Epithelial cell of proximal tubule (primary cell): ENCODE measurements at regions not wholly inside any gene's neighbourhood (a gene's known extent, or its start where the extent isn't known, plus 50 kb on each side); places are given as distances from the start of the nearest gene placed in this dataset.
"Not testable (repeated sequence)": the region's sequence is repeated elsewhere in the genome, so short reads cannot be mapped to it uniquely, and the experiment has no call there.

Experiments used
- DNase-seq: peaks from one replicate; pipeline ENCODE4 v3.0.0-alpha.2; 2011; ENCODE audit warnings: low read depth
- H3K4me3 ChIP-seq: 2 replicates; pipeline ENCODE4 v1.5.1; 2011; ENCODE audit warnings: low read depth, mild to moderate bottlenecking, low read length
- CTCF ChIP-seq: conservative IDR thresholded peaks from 2 replicates; pipeline ENCODE4 v1.5.1; 2012; ENCODE audit warnings: low read depth, mild to moderate bottlenecking, low read length

- DNase-seq = no peak
- no peak overlapping the region for H3K4me3 ChIP-seq
- TF ChIP-seq CTCF = no peak
These were observed 95.1 kb downstream of the RPAP3 start for GRCh38 chr12:47610686-47611252.

GRCh38 chr12:47609806-47610205 is 96.0 kb downstream of the RPAP3 start:
- no peak for TF ChIP-seq CTCF
- no peak overlapping the region for H3K4me3 ChIP-seq

GRCh38 chr12:47608671-47609070 is 97.2 kb downstream of the RPAP3 start:
- H3K4me3 ChIP-seq, DNase-seq: not testable (repeated sequence)

More at GRCh38 chr12:47609806-47610205, 96.0 kb downstream of the RPAP3 start:
- no peak for DNase-seq

GRCh38 chr12:47604221-47604873 is 101.5 kb downstream of the RPAP3 start:
- TF ChIP-seq CTCF = no peak
- DNase-seq = no peak
- H3K4me3 ChIP-seq = no peak overlapping the region

- no peak for TF ChIP-seq CTCF
- H3K4me3 ChIP-seq = no peak overlapping the region
- no peak for DNase-seq
These were observed 102.8 kb downstream of the RPAP3 start for GRCh38 chr12:47602949-47603558.

- TF ChIP-seq CTCF = no peak
- no peak for DNase-seq
- no peak overlapping the region for H3K4me3 ChIP-seq
These were observed 103.5 kb downstream of the RPAP3 start for GRCh38 chr12:47602325-47602724.

GRCh38 chr12:47601071-47601470 is 104.8 kb downstream of the RPAP3 start:
- no peak for DNase-seq
- no peak for TF ChIP-seq CTCF
- no peak overlapping the region for H3K4me3 ChIP-seq
